H1 (cell line): ENCODE measurements at regions not wholly inside any gene's neighbourhood (a gene's known extent, or its start where the extent isn't known, plus 50 kb on each side); places are given as distances from the start of the nearest gene placed in this dataset.

Experiments used
- MAX ChIP-seq: IDR thresholded peaks from 2 replicates; pipeline ENCODE4 v1.6.1; 2012; ENCODE audit warnings: inconsistent platforms

GRCh38 chr18:47510831-47511230 is 259.4 kb upstream of the SKOR2 start (continued):
- TF ChIP-seq MAX = no peak
